Astrocyte of the cerebellum (primary cell): ENCODE measurements at regions not wholly inside any gene's neighbourhood (a gene's known extent, or its start where the extent isn't known, plus 50 kb on each side); places are given as distances from the start of the nearest gene placed in this dataset.

Experiments
- DNase-seq: peaks from one replicate; pipeline ENCODE4 v3.0.0-alpha.2; 2011; ENCODE audit warnings: low read depth
- H3K4me3 ChIP-seq: 2 replicates; pipeline ENCODE4 v1.5.1; 2011; ENCODE audit warnings: mild to moderate bottlenecking, low read depth, low read length, moderate library complexity
- in situ Hi-C: cut with HindIII; loops from 2 replicates; pipeline ENCODE4 v1.10.0; 2017; ENCODE audit warnings: low sequenced_read_pairs
- TF ChIP-seq, protein P1 (sequence below): IDR thresholded peaks from 2 replicates; pipeline ENCODE4 v1.5.1; 2012; ENCODE audit warnings: low read length, low read depth, moderate library complexity, mild to moderate bottlenecking; ENCODE audit errors: missing control alignments

DNA sequence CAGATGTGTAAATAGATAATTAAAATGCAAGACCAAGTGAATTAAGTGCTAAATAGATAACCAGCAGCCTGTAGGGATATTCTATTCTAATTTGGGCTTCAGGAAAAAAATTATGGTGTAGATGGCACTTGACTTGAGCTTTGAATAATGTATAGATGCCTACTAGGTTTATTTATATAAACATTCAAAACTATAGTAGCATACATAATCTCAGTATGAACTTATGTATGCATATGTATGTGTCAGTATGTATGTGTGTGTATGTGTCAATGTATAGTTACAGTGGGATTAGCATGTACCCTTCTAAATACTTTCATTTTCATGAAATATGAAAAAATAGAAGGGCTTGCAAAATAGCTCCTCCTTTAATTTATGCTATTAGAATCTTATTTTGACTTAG lies 207.3 kb upstream of the PPP1R3A start:
- TF ChIP-seq, protein P1, sequence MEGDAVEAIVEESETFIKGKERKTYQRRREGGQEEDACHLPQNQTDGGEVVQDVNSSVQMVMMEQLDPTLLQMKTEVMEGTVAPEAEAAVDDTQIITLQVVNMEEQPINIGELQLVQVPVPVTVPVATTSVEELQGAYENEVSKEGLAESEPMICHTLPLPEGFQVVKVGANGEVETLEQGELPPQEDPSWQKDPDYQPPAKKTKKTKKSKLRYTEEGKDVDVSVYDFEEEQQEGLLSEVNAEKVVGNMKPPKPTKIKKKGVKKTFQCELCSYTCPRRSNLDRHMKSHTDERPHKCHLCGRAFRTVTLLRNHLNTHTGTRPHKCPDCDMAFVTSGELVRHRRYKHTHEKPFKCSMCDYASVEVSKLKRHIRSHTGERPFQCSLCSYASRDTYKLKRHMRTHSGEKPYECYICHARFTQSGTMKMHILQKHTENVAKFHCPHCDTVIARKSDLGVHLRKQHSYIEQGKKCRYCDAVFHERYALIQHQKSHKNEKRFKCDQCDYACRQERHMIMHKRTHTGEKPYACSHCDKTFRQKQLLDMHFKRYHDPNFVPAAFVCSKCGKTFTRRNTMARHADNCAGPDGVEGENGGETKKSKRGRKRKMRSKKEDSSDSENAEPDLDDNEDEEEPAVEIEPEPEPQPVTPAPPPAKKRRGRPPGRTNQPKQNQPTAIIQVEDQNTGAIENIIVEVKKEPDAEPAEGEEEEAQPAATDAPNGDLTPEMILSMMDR: no peak
- in situ Hi-C loops: no loop called here
- H3K4me3 ChIP-seq: no peak overlapping the region
- no peak for DNase-seq

GRCh38 chr7:114112806-114113205 lies 194.0 kb upstream of the PPP1R3A start:
- no peak for DNase-seq
- in situ Hi-C loops: no loop called here

DNA sequence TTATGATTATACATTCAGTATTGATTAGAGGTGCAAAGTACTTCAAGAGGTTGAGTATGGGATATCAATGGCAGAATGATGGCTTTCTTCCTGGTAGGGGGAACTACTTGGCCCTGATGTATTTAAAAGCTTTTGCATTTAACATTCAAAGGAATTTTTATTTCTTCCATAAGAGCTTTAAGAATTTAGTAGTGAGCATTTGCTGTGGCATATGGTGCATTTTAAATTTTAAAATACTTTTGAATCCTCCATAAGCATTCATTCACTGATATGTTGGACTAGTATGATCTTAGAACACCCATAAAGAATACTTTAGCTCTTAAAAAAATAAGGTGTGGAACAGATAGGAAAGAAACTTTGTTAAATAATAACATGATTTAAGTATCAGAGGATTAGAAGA lies 191.9 kb upstream of the PPP1R3A start:
- no peak overlapping the region for H3K4me3 ChIP-seq
- DNase-seq: no peak
- TF ChIP-seq, protein P1: no peak
- in situ Hi-C loops: no loop called here

More at GRCh38 chr7:114112806-114113205, 194.0 kb upstream of the PPP1R3A start:
- TF ChIP-seq, protein P1: no peak
- no peak overlapping the region for H3K4me3 ChIP-seq

- no peak for DNase-seq
- H3K4me3 ChIP-seq: no peak overlapping the region
- in situ Hi-C loops: no loop called here
- TF ChIP-seq, protein P1: no peak
These were observed 190.9 kb upstream of the PPP1R3A start for GRCh38 chr7:114109721-114110120.

DNA sequence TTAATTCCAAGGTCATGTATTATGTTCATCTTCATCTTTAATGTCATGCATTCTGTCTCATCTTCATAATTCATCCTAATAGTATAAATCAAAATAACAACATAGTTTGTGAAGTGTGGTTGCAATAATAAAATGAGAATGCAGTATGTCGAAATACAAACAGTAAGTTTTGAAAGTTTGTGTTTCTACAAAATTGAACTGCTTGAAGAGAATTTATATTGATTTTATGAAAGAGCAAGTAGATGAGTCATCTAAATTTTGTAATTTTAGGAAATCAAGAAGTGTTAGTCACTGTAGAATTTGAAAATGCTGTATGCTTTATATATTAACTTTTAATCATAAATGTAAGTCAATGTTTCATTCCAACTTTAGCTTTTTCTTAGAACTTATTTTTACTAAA lies 190.5 kb upstream of the PPP1R3A start:
- no peak for DNase-seq
- TF ChIP-seq, protein P1: no peak
- H3K4me3 ChIP-seq: no peak overlapping the region
- in situ Hi-C loops: no loop called here

DNA sequence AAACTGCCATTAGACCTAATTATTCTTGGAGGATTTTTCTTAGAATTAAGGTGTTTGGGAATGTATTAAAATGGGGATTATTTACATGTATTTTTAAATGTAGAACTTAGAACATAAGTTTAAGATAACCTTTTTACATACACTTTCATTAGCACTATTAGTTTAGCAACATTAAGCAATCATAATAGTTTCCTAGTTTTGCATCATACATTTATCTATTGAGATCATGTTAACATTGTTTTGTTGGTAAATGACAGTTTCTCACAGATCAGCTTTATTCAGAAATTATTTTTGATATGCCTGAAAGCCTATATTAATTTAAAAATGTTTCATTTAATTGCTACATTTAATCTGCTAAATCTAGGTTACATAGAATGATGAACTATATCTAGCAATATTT lies 189.7 kb upstream of the PPP1R3A start:
- in situ Hi-C loops: no loop called here
- no peak for DNase-seq
- TF ChIP-seq, protein P1: no peak
- H3K4me3 ChIP-seq: no peak overlapping the region

DNA sequence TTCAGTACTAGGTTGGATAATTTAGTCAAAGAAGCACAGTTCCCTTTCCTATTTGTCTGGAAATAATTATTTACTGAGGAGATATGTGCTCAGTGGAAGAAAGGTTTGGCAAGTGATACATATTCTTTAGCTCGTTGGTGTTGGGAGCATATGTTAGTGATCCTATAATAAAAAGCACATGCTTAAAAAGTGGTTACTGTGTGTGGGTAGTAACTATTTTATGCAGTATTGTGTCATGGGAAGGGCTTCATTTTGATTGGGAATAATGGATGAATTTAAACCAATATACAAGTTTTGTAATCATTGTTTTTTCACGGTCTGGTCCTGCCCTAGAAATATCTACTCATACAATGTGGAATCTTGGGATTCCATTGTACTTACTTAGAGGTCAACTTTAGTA lies 188.7 kb upstream of the PPP1R3A start:
- H3K4me3 ChIP-seq: no peak overlapping the region
- in situ Hi-C loops: no loop called here
- no peak for DNase-seq
- TF ChIP-seq, protein P1: no peak
